HepG2 (cell line): ENCODE measurements at regions not wholly inside any gene's neighbourhood (a gene's known extent, or its start where the extent isn't known, plus 50 kb on each side); places are given as distances from the start of the nearest gene placed in this dataset.

Source experiments
- IRF1 ChIP-seq: sonication (generic); formaldehyde crosslinking; IDR thresholded peaks from 2 replicates; pipeline ENCODE4 v1.4.0; 2020; ENCODE audit warnings: low read depth, mild to moderate bottlenecking, missing genetic modification reagents
- KLF11 ChIP-seq: IDR thresholded peaks from 2 replicates; pipeline ENCODE4 v1.6.1; 2016; ENCODE audit warnings: missing compliant biosample characterization
- RBM39 ChIP-seq: fragments of 200-400 bp; formaldehyde crosslinking; IDR thresholded peaks from one replicate; pipeline ENCODE4 v1.6.1; 2018; ENCODE audit warnings: antibody characterized with exemption, mild to moderate bottlenecking, low read depth, low read length; ENCODE audit not compliant: poor library complexity, severe bottlenecking

- TF ChIP-seq KLF11 (CRISPR knock-in tag), result no peak
- TF ChIP-seq IRF1 (CRISPR knock-in tag), result no peak
- no peak for TF ChIP-seq RBM39
Measured at GRCh38 chr2:84152462-84152861, 306.6 kb downstream of the SUCLG1 start.
